ENCODE measurements at regions not wholly inside any gene's neighbourhood (a gene's known extent, or its start where the extent isn't known, plus 50 kb on each side); places are given as distances from the start of the nearest gene placed in this dataset.

DNA sequence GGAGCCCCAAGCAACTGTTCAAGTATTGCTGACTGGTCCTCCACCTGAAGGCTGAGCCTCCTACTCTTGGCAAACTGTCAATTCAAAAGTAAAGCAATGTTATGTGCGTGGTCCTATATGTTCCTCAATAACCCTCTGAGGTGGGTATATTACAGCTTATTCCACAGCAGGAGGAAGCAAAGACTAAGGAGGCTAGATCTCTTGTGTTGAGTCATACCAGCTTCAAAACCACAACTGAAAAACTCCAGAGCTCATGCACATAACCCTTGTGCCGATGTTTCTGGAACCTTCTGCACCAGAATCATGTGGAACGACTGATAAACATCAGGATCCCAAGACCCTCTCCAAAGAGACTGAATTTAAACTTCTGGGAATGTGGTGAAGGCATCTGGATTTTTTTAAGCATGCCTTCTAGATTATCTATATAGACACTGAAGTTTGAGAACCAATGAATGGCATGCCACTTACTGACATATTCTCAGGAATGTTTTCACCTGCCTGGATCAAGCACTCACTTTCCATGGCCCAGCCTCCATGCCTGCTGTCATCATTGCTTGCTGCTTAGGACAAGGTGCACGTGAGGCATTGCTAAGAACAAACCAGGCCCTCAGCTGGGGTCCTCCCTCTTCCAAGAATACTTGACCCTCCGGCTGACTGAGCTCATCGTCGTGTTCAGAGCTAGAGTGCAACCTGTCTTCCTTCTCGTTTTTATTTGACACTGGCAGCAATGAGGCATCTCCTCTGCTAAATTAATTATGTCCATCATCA is 194.7 kb downstream of the BCL11B start:
- Mint-ChIP-seq H3K4me1 (peaks cover 8 to 17% of the 10 kb centered on the region in 2 donors), H3K27ac (no peak overlapping the region), H3K36me3 (no peaks in the 10 kb centered on the region), H3K9me3 (no peaks in the 10 kb centered on the region), H3K4me3 (no peak overlapping the region), H3K27me3 (ENCODE audit: low read depth in 2 of 2) (peaks cover 0 to 9% of the 10 kb centered on the region in 2 donors)
- TF ChIP-seq, protein P1, sequence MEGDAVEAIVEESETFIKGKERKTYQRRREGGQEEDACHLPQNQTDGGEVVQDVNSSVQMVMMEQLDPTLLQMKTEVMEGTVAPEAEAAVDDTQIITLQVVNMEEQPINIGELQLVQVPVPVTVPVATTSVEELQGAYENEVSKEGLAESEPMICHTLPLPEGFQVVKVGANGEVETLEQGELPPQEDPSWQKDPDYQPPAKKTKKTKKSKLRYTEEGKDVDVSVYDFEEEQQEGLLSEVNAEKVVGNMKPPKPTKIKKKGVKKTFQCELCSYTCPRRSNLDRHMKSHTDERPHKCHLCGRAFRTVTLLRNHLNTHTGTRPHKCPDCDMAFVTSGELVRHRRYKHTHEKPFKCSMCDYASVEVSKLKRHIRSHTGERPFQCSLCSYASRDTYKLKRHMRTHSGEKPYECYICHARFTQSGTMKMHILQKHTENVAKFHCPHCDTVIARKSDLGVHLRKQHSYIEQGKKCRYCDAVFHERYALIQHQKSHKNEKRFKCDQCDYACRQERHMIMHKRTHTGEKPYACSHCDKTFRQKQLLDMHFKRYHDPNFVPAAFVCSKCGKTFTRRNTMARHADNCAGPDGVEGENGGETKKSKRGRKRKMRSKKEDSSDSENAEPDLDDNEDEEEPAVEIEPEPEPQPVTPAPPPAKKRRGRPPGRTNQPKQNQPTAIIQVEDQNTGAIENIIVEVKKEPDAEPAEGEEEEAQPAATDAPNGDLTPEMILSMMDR (IDR thresholded peaks at IDR 0.05): no peak
- Histone ChIP-seq H3K27me3 (ENCODE audit: control insufficient read depth, insufficient read depth, low read length) (no peaks in the 10 kb centered on the region), H3K36me3 (ENCODE audit: control insufficient read depth, insufficient read depth, low read length) (no peaks in the 10 kb centered on the region), H3K4me1 (ENCODE audit: control insufficient read depth, insufficient read depth, low read length) (no peaks in the 10 kb centered on the region), H3K27ac (ENCODE audit: low read length) (no peak overlapping the region), H3K4me3 (ENCODE audit: low read length) (no peak overlapping the region), H3K9me3 (ENCODE audit: control insufficient read depth, insufficient read depth, low read length) (no peaks in the 10 kb centered on the region)
- intact Hi-C loops (cut with micrococcal nuclease): no loop called here
- no peak for ATAC-seq
- no peak for DNase-seq
- 74% methylated on average over 7 of the region's 8 CpGs for WGBS (ENCODE audit: insufficient coverage)

DNA sequence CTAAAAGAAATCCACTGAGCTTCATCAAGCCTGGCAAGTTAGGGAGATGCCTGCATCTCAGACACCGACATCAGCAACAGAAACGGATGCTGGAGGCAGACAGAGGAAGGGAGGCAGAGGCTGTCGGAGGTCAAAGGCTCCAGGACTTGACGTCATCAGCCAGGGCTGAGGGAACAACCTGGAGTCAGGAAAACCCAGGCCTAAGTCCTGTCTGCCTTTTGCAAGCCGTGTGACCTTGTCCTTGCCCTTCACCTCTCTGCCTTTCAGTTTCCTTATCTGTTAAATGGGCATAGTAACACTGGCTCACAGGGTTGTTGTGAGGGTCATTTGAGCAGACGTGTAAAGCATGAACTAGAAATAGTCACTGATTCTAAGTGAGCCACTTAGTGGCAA is 194.2 kb downstream of the BCL11B start:
- H3K4me3 ChIP-seq (ENCODE audit: low read length): no peak overlapping the region
- TF ChIP-seq, protein P1 (IDR thresholded peaks at IDR 0.05): no peak
- H3K9me3 ChIP-seq (ENCODE audit: control insufficient read depth, insufficient read depth, low read length): no peaks in the 10 kb centered on the region
- no peak overlapping the region for H3K27ac ChIP-seq (ENCODE audit: low read length)
- H3K36me3 Mint-ChIP-seq: no peaks in the 10 kb centered on the region
- peaks cover under 1 to 9% of the 10 kb centered on the region in 2 donors for H3K27me3 Mint-ChIP-seq (ENCODE audit: low read depth in 2 of 2)
- ATAC-seq: no peak
- no peaks in the 10 kb centered on the region for H3K4me1 ChIP-seq (ENCODE audit: control insufficient read depth, insufficient read depth, low read length)
- no peaks in the 10 kb centered on the region for H3K9me3 Mint-ChIP-seq
- 88% methylated on average over 6 of the region's 6 CpGs for WGBS (ENCODE audit: insufficient coverage)
- no peak for DNase-seq
- H3K27ac Mint-ChIP-seq: no peak overlapping the region
- H3K4me1 Mint-ChIP-seq: peaks cover 8 to 17% of the 10 kb centered on the region in 2 donors
- H3K27me3 ChIP-seq (ENCODE audit: control insufficient read depth, insufficient read depth, low read length): no peaks in the 10 kb centered on the region
- intact Hi-C loops (cut with micrococcal nuclease): no loop called here
- H3K36me3 ChIP-seq (ENCODE audit: control insufficient read depth, insufficient read depth, low read length): no peaks in the 10 kb centered on the region
- no peak overlapping the region for H3K4me3 Mint-ChIP-seq

DNA sequence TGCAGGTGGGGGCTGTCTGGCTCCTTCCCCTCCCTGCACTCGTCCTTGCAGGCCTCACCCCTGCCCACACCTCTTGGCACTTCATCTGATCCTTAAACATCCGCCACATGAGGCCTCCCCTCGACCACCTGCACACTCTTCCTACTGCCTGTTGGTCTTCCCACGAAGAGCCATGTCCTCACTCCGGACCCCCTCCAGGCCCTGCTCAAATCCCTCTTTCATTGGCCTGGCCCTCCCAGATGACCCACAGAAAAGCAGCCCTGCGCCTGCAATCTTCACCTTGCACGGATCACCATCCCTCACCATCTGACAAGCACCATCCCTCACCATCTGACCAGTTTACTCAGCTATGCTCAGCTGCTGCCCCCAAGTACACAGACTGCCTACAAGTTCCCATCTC is 193.6 kb downstream of the BCL11B start:
- no peaks in the 10 kb centered on the region for H3K36me3 ChIP-seq (ENCODE audit: control insufficient read depth, insufficient read depth, low read length)
- Mint-ChIP-seq H3K9me3 (no peaks in the 10 kb centered on the region), H3K27me3 (ENCODE audit: low read depth in 2 of 2) (peaks cover 6 to 9% of the 10 kb centered on the region in 2 donors), H3K4me3 (no peak overlapping the region), H3K4me1 (peaks cover 8 to 17% of the 10 kb centered on the region in 2 donors), H3K36me3 (no peaks in the 10 kb centered on the region), H3K27ac (no peak overlapping the region)
- H3K4me1 ChIP-seq (ENCODE audit: control insufficient read depth, insufficient read depth, low read length): no peaks in the 10 kb centered on the region
- TF ChIP-seq, protein P1 (IDR thresholded peaks at IDR 0.05): no peak
- H3K27me3 ChIP-seq (ENCODE audit: control insufficient read depth, insufficient read depth, low read length): no peaks in the 10 kb centered on the region
- ATAC-seq: no peak
- intact Hi-C loops (cut with micrococcal nuclease): no loop called here
- no peak overlapping the region for H3K4me3 ChIP-seq (ENCODE audit: low read length)
- WGBS (ENCODE audit: insufficient coverage): 85% methylated on average over 7 of the region's 7 CpGs
- H3K27ac ChIP-seq (ENCODE audit: low read length): no peak overlapping the region
- no peaks in the 10 kb centered on the region for H3K9me3 ChIP-seq (ENCODE audit: control insufficient read depth, insufficient read depth, low read length)
- no peak for DNase-seq
